Colonic mucosa (tissue), 4 donors: ENCODE measurements at regions not wholly inside any gene's neighbourhood (a gene's known extent, or its start where the extent isn't known, plus 50 kb on each side); places are given as distances from the start of the nearest gene placed in this dataset.

Experiments used
- DNase-seq: peaks from one replicate; pipeline ENCODE4 v3.0.0-alpha.2; 2020
- H3K27ac ChIP-seq: fragments of 200-600 bp; one replicate; pipeline ENCODE4 v1.8.0; 2021
- H3K27me3 ChIP-seq: fragments of 200-600 bp; one replicate; pipeline ENCODE4 v1.8.0; 2021
- H3K36me3 ChIP-seq: fragments of 200-600 bp; one replicate; pipeline ENCODE4 v1.8.0; 2021
- H3K4me1 ChIP-seq: fragments of 200-600 bp; one replicate; pipeline ENCODE4 v1.8.0; 2021; ENCODE audit warnings: mild to moderate bottlenecking
- H3K4me3 ChIP-seq: fragments of 200-600 bp; one replicate; pipeline ENCODE4 v1.8.0; 2021
- H3K9ac ChIP-seq, 2 donors: one replicate each; pipeline ENCODE4 v1.7.0; 2013; ENCODE audit warnings: control low read depth in 2 of 2, low read depth in 2 of 2, low read length in 2 of 2
- H3K9me3 ChIP-seq: fragments of 200-600 bp; one replicate; pipeline ENCODE4 v1.8.0; 2021
- intact Hi-C: fragments of 100-400 bp; cut with DNase I; formaldehyde crosslinking; loops from one replicate; pipeline ENCODE4 v1.14.1; 2022
- TF ChIP-seq, protein P1 (sequence below): fragments of 200-600 bp; IDR thresholded peaks from one replicate; pipeline ENCODE4 v1.8.0; 2022; ENCODE audit warnings: antibody characterized with exemption, mild to moderate bottlenecking
- donor health status: healthy.
- donor health status: DM: no; HTN: no; CAD: no.
- donor health status: DM: no; HTN: no; CAD: no.

DNA sequence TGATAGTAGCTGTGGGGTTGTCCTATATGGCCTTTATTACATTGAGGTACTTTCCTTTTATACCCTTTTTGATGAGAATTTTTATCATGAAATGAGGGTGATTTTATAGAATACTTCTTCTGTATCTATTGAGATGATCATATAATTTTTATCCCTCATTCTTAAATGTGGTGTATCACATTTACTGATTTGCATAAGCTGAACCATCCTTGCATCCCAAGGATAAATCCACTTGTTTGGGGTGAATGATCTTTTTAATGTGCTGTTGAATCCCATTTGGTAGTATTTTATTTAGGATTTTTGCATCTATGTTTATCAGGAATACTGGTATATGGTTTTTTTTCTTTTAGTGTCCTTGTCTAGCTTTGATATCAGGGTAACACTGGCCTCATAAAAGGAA lies 84.5 kb upstream of the IL6 start:
- Histone ChIP-seq H3K9ac (no peak overlapping the region), H3K9me3 (no peaks in the 10 kb centered on the region), H3K27ac (no peak overlapping the region), H3K27me3 (no peaks in the 10 kb centered on the region), H3K4me1 (no peaks in the 10 kb centered on the region), H3K4me3 (no peak overlapping the region), H3K36me3 (no peaks in the 10 kb centered on the region)
- TF ChIP-seq, protein P1, sequence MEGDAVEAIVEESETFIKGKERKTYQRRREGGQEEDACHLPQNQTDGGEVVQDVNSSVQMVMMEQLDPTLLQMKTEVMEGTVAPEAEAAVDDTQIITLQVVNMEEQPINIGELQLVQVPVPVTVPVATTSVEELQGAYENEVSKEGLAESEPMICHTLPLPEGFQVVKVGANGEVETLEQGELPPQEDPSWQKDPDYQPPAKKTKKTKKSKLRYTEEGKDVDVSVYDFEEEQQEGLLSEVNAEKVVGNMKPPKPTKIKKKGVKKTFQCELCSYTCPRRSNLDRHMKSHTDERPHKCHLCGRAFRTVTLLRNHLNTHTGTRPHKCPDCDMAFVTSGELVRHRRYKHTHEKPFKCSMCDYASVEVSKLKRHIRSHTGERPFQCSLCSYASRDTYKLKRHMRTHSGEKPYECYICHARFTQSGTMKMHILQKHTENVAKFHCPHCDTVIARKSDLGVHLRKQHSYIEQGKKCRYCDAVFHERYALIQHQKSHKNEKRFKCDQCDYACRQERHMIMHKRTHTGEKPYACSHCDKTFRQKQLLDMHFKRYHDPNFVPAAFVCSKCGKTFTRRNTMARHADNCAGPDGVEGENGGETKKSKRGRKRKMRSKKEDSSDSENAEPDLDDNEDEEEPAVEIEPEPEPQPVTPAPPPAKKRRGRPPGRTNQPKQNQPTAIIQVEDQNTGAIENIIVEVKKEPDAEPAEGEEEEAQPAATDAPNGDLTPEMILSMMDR = no peak
- intact Hi-C loops = no loop called here
- no peak for DNase-seq

DNA sequence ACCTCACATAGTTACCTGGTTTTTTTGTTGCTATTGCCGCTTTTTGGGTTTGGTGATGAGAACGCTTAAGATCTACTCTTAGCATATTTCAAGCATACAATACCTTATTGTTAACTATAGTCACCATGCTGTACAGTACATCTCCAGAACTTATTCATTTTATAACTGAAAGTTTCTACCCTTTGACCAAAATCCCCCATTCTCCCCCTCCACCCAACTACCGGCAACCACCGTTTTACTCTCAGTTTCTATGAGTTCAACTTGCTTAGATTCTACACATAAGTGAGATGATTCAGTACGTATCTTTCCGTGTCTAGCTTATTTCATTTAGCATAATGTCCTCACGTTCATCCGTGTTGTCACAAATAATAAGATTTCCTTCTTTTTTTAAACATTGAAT lies 86.7 kb upstream of the IL6 start:
- DNase-seq = no peak
- no peaks in the 10 kb centered on the region for H3K27me3 ChIP-seq
- no peaks in the 10 kb centered on the region for H3K36me3 ChIP-seq
- no peaks in the 10 kb centered on the region for H3K4me1 ChIP-seq
- TF ChIP-seq, protein P1 = no peak
- no peak overlapping the region for H3K9ac ChIP-seq
- H3K4me3 ChIP-seq = no peak overlapping the region
- no peak overlapping the region for H3K27ac ChIP-seq
- intact Hi-C loops = no loop called here
- H3K9me3 ChIP-seq = no peaks in the 10 kb centered on the region

DNA sequence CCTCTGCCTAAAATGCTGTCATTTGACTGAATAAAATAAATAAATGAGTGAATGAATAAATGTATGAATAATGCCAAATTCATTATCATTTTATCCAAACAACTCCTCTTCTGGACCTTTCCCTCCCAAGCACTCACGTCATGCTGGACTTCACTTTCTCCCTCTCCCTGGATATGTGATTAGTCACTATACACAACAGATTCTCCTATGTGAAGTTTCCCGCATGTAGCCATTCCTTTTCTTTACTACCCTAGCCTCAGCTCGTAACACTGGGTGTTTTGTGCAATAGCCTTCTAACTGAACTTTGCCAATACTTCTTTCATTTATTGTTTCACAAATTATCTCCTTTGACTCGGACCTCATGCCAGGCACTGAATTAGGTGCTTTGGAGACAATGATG lies 87.6 kb upstream of the IL6 start:
- H3K4me3 ChIP-seq = no peak overlapping the region
- H3K4me1 ChIP-seq = no peaks in the 10 kb centered on the region
- H3K9ac ChIP-seq = no peak overlapping the region
- no peaks in the 10 kb centered on the region for H3K27me3 ChIP-seq
- H3K27ac ChIP-seq = no peak overlapping the region
- no peaks in the 10 kb centered on the region for H3K36me3 ChIP-seq
- TF ChIP-seq, protein P1 = no peak
- no peak for DNase-seq
- no peaks in the 10 kb centered on the region for H3K9me3 ChIP-seq
- intact Hi-C loops = no loop called here

DNA sequence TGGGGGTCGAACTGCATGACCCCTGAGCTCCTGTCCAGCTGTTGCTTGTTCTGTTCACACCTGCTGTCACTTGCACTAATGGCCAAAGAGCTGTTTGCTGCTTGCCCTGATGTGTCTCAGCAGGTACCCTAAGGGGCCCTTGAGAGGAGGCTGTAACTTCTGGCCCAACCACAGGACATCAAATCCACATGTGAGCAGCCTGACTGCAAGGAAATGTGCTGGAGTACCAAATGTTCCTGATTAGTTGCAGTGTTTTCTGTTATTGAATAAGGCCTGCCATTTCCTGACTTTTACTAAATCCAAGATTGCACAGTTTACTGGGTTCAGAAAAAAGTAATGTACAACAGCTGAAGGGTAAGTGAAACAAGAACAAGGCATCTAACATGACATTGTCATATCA lies 91.7 kb upstream of the IL6 start:
- Histone ChIP-seq H3K9me3 (no peaks in the 10 kb centered on the region), H3K27ac (no peak overlapping the region), H3K9ac (no peak overlapping the region), H3K4me1 (no peaks in the 10 kb centered on the region), H3K36me3 (no peaks in the 10 kb centered on the region), H3K27me3 (no peaks in the 10 kb centered on the region), H3K4me3 (no peak overlapping the region)
- TF ChIP-seq, protein P1 = no peak
- intact Hi-C loops = no loop called here
- no peak for DNase-seq

GRCh38 chr7:22633954-22634474 lies 93.0 kb upstream of the IL6 start:
- Histone ChIP-seq H3K27me3 (no peaks in the 10 kb centered on the region), H3K27ac (no peak overlapping the region), H3K4me1 (no peaks in the 10 kb centered on the region), H3K9ac (no peak overlapping the region), H3K36me3 (no peaks in the 10 kb centered on the region), H3K4me3 (no peak overlapping the region), H3K9me3 (no peaks in the 10 kb centered on the region)
- intact Hi-C loops = no loop called here
- TF ChIP-seq, protein P1 = no peak
- no peak for DNase-seq
